GM18498 (cell line): ENCODE measurements at regions not wholly inside any gene's neighbourhood (a gene's known extent, or its start where the extent isn't known, plus 50 kb on each side); places are given as distances from the start of the nearest gene placed in this dataset.
"Not testable (repeated sequence)": the region's sequence is repeated elsewhere in the genome, so short reads cannot be mapped to it uniquely, and the experiment has no call there.

Source experiments
- ATAC-seq: cut with Tn5 transposase; IDR thresholded peaks from one replicate; pipeline ENCODE4 v1.9.1; 2021; ENCODE audit warnings: mild to moderate bottlenecking, moderate library complexity; ENCODE audit not compliant: unreplicated experiment

GRCh38 chr5:120913396-120913795 lies 449.3 kb downstream of the PRR16 start:
- no peak for ATAC-seq

- no peak for ATAC-seq
Observed at GRCh38 chr5:120917214-120917758, 453.2 kb downstream of the PRR16 start.

- ATAC-seq: no peak
Observed at GRCh38 chr5:120919017-120919416, 454.9 kb downstream of the PRR16 start.

- ATAC-seq: no peak
Observed at GRCh38 chr5:120923026-120923425, 458.9 kb downstream of the PRR16 start.

- no peak for ATAC-seq
Observed at GRCh38 chr5:120926471-120926870, 462.4 kb downstream of the PRR16 start.

- ATAC-seq: no peak
Observed at GRCh38 chr5:120927950-120928530, 463.9 kb downstream of the PRR16 start.

GRCh38 chr5:120932480-120932879 lies 468.4 kb downstream of the PRR16 start:
- ATAC-seq: no peak

GRCh38 chr5:120934031-120934430 lies 469.9 kb downstream of the PRR16 start:
- no peak for ATAC-seq

GRCh38 chr5:120936652-120937051 lies 472.6 kb downstream of the PRR16 start:
- ATAC-seq: no peak

GRCh38 chr5:120938604-120939003 lies 474.5 kb downstream of the PRR16 start:
- no peak for ATAC-seq

- ATAC-seq: no peak
Observed at GRCh38 chr5:120942596-120943350, 478.7 kb downstream of the PRR16 start.

- not testable (repeated sequence) for ATAC-seq
Observed at GRCh38 chr5:120949596-120949995, 485.5 kb downstream of the PRR16 start.

- ATAC-seq: not testable (repeated sequence)
Observed at GRCh38 chr5:120953445-120953844, 489.3 kb downstream of the PRR16 start.

- ATAC-seq: no peak
Observed at GRCh38 chr5:120954255-120954654, 490.2 kb downstream of the PRR16 start.

GRCh38 chr5:120955795-120956194 lies 491.7 kb downstream of the PRR16 start:
- no peak for ATAC-seq

- no peak for ATAC-seq
Observed at GRCh38 chr5:120958877-120959485, 494.9 kb downstream of the PRR16 start.

GRCh38 chr5:120960510-120960909 lies 496.4 kb downstream of the PRR16 start:
- ATAC-seq: no peak

- no peak for ATAC-seq
Observed at GRCh38 chr5:120967366-120967765, 503.3 kb downstream of the PRR16 start.

GRCh38 chr5:120974690-120975089 lies 510.6 kb downstream of the PRR16 start:
- ATAC-seq: no peak

- ATAC-seq: no peak
Observed at GRCh38 chr5:120982351-120982750, 518.3 kb downstream of the PRR16 start.

GRCh38 chr5:120985526-120985925 lies 521.4 kb downstream of the PRR16 start:
- ATAC-seq: no peak

GRCh38 chr5:120988491-120988890 lies 524.4 kb downstream of the PRR16 start:
- no peak for ATAC-seq
